ENCODE measurements at regions not wholly inside any gene's neighbourhood (a gene's known extent, or its start where the extent isn't known, plus 50 kb on each side); places are given as distances from the start of the nearest gene placed in this dataset.

DNA sequence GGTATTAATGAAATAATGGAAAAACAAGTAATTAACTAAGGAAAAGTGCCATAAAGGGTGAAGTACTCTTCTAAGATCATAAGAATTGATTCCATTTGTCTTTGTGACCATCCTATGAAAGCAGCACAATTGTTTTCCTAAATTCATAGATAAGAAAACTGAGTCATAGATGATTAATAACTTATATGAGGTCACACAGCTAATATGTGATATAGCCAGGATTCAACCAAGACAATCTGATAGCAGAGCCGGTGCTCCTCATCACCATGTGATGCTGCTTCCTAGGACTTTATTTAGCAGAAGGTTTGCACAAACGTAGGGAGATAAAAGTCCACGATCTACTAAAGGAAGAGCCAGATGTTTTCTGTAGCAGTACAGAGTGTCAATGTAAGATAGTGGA is 181.5 kb upstream of the SYT1 start:
- Mint-ChIP-seq H3K4me1 (ENCODE audit: low read depth) (no peaks in the 10 kb centered on the region), H3K36me3 (ENCODE audit: low read depth) (no peaks in the 10 kb centered on the region), H3K27ac (ENCODE audit: unreplicated experiment) (no peak overlapping the region), H3K27me3 (ENCODE audit: low read depth) (peaks cover 4% of the 10 kb centered on the region), H3K4me3 (ENCODE audit: unreplicated experiment) (no peak overlapping the region), H3K9me3 (ENCODE audit: low read depth) (no peaks in the 10 kb centered on the region)
- TF ChIP-seq, protein P1, sequence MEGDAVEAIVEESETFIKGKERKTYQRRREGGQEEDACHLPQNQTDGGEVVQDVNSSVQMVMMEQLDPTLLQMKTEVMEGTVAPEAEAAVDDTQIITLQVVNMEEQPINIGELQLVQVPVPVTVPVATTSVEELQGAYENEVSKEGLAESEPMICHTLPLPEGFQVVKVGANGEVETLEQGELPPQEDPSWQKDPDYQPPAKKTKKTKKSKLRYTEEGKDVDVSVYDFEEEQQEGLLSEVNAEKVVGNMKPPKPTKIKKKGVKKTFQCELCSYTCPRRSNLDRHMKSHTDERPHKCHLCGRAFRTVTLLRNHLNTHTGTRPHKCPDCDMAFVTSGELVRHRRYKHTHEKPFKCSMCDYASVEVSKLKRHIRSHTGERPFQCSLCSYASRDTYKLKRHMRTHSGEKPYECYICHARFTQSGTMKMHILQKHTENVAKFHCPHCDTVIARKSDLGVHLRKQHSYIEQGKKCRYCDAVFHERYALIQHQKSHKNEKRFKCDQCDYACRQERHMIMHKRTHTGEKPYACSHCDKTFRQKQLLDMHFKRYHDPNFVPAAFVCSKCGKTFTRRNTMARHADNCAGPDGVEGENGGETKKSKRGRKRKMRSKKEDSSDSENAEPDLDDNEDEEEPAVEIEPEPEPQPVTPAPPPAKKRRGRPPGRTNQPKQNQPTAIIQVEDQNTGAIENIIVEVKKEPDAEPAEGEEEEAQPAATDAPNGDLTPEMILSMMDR (IDR thresholded peaks at IDR 0.05): no peak
- no peak for DNase-seq (ENCODE audit: low spot score)

DNA sequence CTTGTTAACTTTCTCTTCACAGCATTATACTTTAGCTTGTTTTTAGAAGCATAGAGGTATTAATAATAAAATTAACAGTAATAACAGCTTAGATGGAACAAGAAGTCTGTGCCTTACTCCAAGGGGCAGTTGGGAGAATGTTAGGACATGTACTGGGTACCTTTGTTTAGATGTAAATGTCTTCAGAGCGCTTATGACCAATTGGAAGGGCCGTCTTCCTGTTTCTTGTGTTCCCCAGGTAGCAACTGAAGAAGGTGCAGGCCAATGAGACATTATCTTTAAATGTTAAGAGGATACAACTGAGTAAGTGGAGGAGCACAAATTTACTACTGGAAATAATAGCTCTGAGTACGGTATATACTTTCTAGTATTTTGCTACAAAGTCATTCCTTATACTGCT is 180.9 kb upstream of the SYT1 start:
- H3K36me3 Mint-ChIP-seq (ENCODE audit: low read depth): no peaks in the 10 kb centered on the region
- DNase-seq (ENCODE audit: low spot score): no peak
- H3K4me1 Mint-ChIP-seq (ENCODE audit: low read depth): no peaks in the 10 kb centered on the region
- TF ChIP-seq, protein P1 (IDR thresholded peaks at IDR 0.05): no peak
- H3K27ac Mint-ChIP-seq (ENCODE audit: unreplicated experiment): no peak overlapping the region
- no peak overlapping the region for H3K4me3 Mint-ChIP-seq (ENCODE audit: unreplicated experiment)
- H3K27me3 Mint-ChIP-seq (ENCODE audit: low read depth): peaks cover 10% of the 10 kb centered on the region
- no peaks in the 10 kb centered on the region for H3K9me3 Mint-ChIP-seq (ENCODE audit: low read depth)

DNA sequence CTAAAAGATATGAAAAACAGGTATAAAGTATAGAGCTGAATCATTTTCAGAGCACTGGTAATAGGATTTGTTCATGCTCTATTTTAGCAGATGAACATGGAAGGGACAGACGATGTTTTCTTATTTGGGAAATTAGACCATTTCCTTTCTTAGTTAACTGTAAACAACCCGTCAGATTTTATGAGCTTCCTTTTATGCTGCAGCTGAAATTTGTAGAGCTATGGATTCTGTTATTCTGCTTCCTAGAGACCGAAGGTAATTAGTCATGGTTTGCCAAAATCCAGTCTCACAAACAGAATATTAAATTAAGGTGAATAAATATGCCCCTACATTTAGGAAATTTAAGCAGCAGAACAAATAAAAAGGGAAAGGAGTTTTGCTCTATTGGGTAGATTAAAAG is 180.2 kb upstream of the SYT1 start:
- Mint-ChIP-seq H3K9me3 (ENCODE audit: low read depth) (no peaks in the 10 kb centered on the region), H3K36me3 (ENCODE audit: low read depth) (no peaks in the 10 kb centered on the region), H3K4me3 (ENCODE audit: unreplicated experiment) (no peak overlapping the region), H3K27ac (ENCODE audit: unreplicated experiment) (no peak overlapping the region), H3K27me3 (ENCODE audit: low read depth) (peaks cover 13% of the 10 kb centered on the region), H3K4me1 (ENCODE audit: low read depth) (no peaks in the 10 kb centered on the region)
- DNase-seq (ENCODE audit: low spot score): no peak
- TF ChIP-seq, protein P1 (IDR thresholded peaks at IDR 0.05): no peak

DNA sequence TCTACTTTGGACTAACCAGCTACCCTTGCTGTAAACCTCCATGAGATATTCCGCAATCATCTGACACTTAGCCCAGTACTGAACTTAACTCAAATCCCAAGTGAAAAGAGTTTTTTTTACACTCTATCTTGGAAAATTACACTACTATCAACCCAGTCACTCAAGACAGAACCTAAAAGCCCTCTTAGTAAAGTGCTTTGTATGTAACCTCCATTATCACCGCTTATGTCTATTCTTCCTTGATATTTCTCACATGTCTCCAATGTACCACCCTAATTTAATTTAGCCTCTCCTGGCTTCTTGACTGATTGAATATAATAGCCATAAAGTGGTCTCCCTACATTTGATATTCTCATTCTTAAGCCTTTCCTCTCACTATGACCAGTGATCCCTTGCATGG is 168.8 kb upstream of the SYT1 start:
- Mint-ChIP-seq H3K27ac (ENCODE audit: unreplicated experiment) (no peak overlapping the region), H3K4me1 (ENCODE audit: low read depth) (no peaks in the 10 kb centered on the region), H3K4me3 (ENCODE audit: unreplicated experiment) (no peak overlapping the region), H3K9me3 (ENCODE audit: low read depth) (no peaks in the 10 kb centered on the region), H3K27me3 (ENCODE audit: low read depth) (no peaks in the 10 kb centered on the region), H3K36me3 (ENCODE audit: low read depth) (no peaks in the 10 kb centered on the region)
- TF ChIP-seq, protein P1 (IDR thresholded peaks at IDR 0.05): no peak
- DNase-seq (ENCODE audit: low spot score): no peak

DNA sequence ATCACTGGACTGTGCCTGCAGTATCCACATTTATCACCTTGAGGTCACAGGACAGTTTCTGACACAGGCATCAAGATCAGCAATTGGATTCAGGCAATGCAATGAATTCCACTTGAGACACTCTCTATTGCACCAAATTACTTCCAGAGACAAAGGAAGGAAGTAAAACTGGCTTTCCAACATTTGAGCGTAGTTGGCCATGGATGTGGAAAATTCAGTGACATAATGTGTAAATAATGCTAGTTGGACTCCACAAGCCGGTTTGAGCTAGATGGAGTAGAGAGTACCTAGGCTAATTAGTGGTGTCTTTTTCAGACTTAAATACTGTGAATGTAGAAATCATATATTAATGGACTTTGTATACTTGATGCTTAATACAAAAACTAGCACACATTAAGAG is 168.3 kb upstream of the SYT1 start:
- Mint-ChIP-seq H3K4me1 (ENCODE audit: low read depth) (no peaks in the 10 kb centered on the region), H3K27me3 (ENCODE audit: low read depth) (no peaks in the 10 kb centered on the region), H3K4me3 (ENCODE audit: unreplicated experiment) (no peak overlapping the region), H3K9me3 (ENCODE audit: low read depth) (no peaks in the 10 kb centered on the region), H3K36me3 (ENCODE audit: low read depth) (no peaks in the 10 kb centered on the region), H3K27ac (ENCODE audit: unreplicated experiment) (no peak overlapping the region)
- TF ChIP-seq, protein P1 (IDR thresholded peaks at IDR 0.05): no peak
- no peak for DNase-seq (ENCODE audit: low spot score)

Measured in chondrocyte (in vitro differentiated cells).